ENCODE measurements at regions not wholly inside any gene's neighbourhood (a gene's known extent, or its start where the extent isn't known, plus 50 kb on each side); places are given as distances from the start of the nearest gene placed in this dataset.
A peak's percentile ranks its signal among the peaks of the same experiment; 100 is the strongest.

DNA sequence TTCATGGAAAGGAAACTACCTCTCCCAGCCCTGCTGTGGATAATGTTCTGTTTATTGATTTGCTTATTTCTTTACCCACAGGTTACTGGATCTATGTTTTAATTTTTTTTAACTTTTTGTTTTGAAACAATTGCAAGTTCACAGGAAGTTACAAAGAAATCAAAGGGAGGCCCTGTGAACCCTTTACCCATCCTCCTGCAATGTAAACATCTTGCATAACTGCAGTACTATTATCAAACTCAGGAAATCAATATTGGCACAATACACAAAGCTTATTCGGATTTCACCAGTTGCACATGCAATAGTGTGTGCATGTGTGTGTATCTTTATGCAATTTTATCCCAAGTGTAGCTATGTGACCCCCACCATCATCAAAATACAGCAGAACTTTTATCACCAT lies 398.0 kb downstream of the BTBD3 start:
- DNase-seq, result no peak
- intact Hi-C loops (cut with micrococcal nuclease), result no loop called here
- no peak for ATAC-seq

DNA sequence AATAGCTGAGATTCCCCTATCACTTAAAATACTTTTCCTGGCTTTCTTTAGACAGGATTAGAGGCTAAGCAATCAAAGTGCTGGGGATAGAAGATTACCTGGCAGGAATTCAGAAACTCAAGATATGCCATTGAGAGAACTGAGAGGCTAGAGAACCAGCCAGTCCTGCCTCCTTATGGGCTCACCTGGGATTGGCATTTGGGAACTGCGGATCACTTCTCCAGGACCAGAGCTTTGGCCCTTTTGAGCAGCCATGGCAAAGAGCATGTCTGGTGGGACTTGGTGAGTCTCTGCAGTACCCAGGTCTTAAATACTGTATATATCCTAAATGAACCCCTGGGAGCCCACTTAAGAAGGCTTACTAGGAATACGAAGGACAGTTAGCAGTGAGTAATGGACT lies 399.1 kb downstream of the BTBD3 start:
- no peak for ATAC-seq
- intact Hi-C loops (cut with micrococcal nuclease), result no loop called here
- DNase-seq, result no peak

DNA sequence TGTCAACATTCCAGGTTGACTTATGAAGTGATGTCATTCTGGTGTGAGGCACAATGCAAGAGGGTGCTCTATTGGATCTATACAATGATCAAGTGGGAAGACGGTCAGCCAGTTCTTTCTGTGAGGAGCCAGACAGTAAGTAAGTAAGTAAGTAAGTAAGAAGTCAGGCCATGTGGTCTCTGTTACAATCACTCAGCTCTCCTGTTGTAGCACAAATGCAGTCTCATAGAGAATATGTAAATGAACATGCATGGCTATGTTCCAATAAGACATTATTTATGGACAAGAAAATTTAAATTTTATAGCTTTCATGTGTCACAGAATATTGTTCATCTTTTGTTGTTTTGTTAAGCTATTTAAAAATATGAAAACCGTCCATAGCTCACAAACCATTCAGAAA lies 399.7 kb downstream of the BTBD3 start:
- no peak for DNase-seq
- intact Hi-C loops (cut with micrococcal nuclease), result no loop called here
- ATAC-seq, result no peak

GRCh38 chr20:12318043-12318442 lies 400.4 kb downstream of the BTBD3 start:
- intact Hi-C loops (cut with micrococcal nuclease), result no loop called here
- no peak for ATAC-seq
- no peak for DNase-seq

DNA sequence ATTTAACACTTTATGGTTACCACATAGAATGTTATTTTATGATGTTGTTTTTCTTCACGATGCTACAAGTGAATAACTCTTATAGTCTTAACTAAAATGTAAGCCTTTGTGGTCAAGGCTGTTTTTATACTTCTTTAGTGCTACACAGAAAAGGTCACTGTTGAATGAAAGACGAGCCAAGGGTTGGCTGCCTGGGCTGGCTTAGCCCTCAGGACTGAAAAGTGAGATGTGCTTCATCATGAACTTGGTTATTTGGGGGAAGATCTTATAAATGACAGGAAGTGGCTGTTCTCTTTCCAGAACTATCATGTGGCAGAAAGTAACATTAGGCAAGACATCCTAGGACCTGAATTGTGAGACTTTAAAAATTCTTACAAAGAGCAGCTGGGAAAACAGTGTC lies 404.0 kb downstream of the BTBD3 start:
- intact Hi-C loops (cut with micrococcal nuclease), result no loop called here
- ATAC-seq, result no peak
- no peak for DNase-seq

- ATAC-seq (no peak), DNase-seq (no peak)
- intact Hi-C loops (cut with micrococcal nuclease), result no loop called here
Measured at GRCh38 chr20:12327205-12327604, 409.5 kb downstream of the BTBD3 start.

GRCh38 chr20:12331236-12331635 lies 413.5 kb downstream of the BTBD3 start:
- ATAC-seq (no peak), DNase-seq (no peak)
- intact Hi-C loops (cut with micrococcal nuclease), result no loop called here

DNA sequence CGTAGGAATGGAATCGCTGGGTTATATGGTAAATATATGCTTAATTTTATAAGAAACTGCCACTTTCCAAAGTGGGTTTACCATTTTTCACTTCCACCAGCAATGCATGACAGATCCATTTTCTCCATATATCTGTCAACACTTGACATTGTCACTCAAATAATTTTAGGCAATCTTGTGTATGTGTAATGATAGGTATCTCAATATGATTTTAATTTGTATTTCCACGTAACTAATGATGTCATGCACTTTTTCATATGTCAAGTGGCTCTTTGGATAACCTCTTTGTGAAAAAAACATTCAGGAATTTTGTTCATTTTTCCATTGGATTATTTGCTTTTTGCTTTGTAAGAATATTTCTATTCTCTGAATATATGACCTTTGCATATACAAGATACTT lies 419.9 kb downstream of the BTBD3 start:
- intact Hi-C loops (cut with micrococcal nuclease), result no loop called here
- ATAC-seq (no peak), DNase-seq (no peak)

DNA sequence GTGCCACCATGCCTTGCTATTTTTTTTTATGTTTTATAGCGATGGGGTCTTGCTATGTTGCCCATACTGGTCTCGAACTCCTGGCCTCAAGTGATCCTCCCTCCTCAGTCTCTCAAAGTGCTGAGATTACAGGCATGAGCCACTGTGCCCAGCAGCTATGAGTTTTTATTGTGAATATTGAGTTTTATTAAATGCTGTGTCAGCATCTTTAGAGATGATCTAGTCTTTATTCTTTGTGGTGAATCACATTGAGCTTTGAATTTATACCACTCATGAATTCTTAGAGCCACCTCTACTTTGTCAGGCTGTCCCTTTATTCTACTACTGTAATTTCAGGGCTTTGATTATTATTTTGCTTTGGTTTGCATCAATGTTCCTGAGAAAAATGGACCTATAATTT lies 428.3 kb downstream of the BTBD3 start:
- DNase-seq, result no peak
- intact Hi-C loops (cut with micrococcal nuclease), result no loop called here
- ATAC-seq, result no peak

- DNase-seq (no peak), ATAC-seq (no peak)
- intact Hi-C loops (cut with micrococcal nuclease), result no loop called here
Measured at GRCh38 chr20:12353842-12354241, 436.1 kb downstream of the BTBD3 start.

GRCh38 chr20:12354725-12355124 lies 437.0 kb downstream of the BTBD3 start:
- ATAC-seq, result no peak
- intact Hi-C loops (cut with micrococcal nuclease), result no loop called here
- DNase-seq, result no peak

GRCh38 chr20:12355185-12355584 lies 437.5 kb downstream of the BTBD3 start:
- ATAC-seq (no peak), DNase-seq (no peak)
- intact Hi-C loops (cut with micrococcal nuclease), result no loop called here

DNA sequence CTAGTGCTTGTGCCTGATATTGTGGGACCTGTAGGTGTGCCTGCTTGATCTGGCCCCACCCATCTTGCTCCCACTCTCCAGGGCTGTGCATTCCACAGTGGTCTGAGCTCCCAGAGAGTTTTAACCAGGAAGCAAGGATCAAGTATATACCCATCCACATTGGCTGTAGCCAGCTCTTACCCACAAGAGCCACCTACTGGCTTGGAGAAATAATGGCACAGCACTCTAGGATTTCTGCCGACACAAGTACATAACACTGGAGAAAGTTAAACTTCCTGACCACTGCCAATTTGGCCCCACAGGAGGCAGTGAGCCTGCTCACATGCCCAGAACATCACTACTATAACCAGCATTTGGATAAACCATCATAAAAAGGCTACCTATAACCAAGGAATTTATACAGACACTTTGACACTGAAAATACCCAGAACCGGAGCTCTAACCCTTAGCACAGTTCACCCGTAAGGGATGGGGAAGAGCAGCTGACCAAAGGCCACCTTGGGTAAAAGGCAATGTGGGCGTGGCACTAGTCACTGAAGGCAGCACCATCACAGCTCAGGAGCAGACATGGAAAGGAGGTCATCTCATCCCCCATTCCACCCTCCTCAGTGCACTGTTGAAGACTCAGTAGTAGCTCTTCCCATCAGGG lies 440.4 kb downstream of the BTBD3 start:
- intact Hi-C loops (cut with micrococcal nuclease), result no loop called here
- no peak for DNase-seq
- ATAC-seq, result no peak

DNA sequence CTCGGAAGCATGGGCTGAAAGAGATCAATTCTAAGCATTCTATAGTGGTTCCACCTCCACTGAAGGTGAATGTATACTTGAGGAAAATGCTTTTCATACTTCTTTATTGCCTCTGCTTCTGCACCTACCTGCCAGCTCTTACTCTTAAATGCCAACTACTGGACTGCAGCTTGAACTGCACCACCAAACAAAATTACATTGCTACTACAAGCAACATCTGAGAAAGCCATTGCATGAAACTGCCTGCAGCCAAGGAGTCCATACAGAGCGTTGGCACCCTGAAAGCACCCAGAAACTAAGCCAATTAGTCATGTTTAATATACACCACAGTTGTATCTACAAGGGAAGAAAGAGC lies 440.9 kb downstream of the BTBD3 start:
- DNase-seq, result no peak
- intact Hi-C loops (cut with micrococcal nuclease), result no loop called here
- ATAC-seq, result no peak

DNA sequence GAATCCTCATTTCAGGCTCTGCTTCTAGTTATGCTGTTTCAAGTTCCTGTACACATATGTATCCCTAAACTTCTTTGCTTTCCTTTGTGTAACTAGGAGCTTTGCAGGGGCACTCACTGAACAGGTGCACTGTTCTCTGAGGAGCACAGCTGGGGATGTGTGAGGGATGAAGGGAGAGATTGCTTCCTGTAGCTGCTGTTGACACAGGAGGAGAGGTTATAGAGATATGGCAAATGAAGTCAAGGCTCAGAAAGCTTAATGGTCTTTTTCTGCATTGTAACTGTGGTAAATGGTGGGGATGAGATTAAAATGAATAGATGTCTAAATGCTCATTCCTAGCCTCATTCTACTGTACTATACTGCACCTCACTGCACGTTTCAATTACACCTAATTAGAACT lies 454.3 kb downstream of the BTBD3 start:
- intact Hi-C loops (cut with micrococcal nuclease), result no loop called here
- ATAC-seq, result no peak
- no peak for DNase-seq

GRCh38 chr20:12372557-12372956 lies 454.9 kb downstream of the BTBD3 start:
- ATAC-seq, result no peak
- DNase-seq, result no peak
- intact Hi-C loops (cut with micrococcal nuclease), result no loop called here

GRCh38 chr20:12375967-12376366 lies 458.3 kb downstream of the BTBD3 start:
- DNase-seq (no peak), ATAC-seq (no peak)
- intact Hi-C loops (cut with micrococcal nuclease), result no loop called here

DNA sequence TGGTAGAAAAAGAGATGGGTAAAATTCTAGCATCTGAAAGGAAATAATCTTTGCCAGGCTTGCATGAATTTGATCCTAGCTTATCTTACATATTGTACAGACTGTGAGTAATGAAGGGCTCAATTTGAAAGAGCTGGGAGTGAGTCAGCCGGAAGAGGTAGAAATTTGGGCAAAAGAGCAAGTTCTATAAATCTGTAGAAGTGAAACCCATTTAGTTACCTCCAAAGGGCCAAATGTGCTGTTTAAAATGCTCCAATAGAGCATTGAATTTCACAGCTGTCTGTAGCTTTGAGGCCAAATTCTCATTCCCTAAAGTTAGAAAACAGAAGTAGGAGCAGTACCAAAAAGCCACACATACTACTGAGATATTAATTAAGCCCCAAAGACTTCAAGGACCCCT lies 466.1 kb downstream of the BTBD3 start:
- DNase-seq, result no peak
- ATAC-seq, result peak; percentile 55
- intact Hi-C loops (cut with micrococcal nuclease), result no loop called here

GRCh38 chr20:12386821-12387220 lies 469.1 kb downstream of the BTBD3 start:
- no peak for ATAC-seq
- DNase-seq, result no peak

DNA sequence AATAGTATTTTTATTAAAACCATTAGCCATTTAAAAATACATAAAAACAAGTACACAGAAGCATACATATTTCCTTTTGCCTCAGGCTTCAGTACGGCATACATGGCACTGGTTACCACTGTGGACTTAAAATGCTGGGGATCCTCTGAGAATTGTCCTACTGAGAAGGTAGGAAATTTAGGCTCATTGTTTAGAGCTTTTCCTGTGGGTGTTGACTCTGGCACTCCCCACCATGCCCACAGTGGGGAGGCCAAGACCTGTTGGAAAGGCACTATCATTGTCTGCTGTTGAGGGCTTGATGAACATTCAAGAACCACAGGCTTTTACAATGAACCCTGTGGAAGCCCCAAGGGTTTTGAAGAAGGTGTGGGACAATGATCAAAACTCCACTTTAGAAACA lies 473.4 kb downstream of the BTBD3 start:
- ATAC-seq (peak; percentile 36), DNase-seq (no peak)
- intact Hi-C loops (cut with micrococcal nuclease), result no loop called here

More at GRCh38 chr20:12386821-12387220, 469.1 kb downstream of the BTBD3 start:
- intact Hi-C loops (cut with micrococcal nuclease), result no loop called here

- DNase-seq, result no peak
- intact Hi-C loops (cut with micrococcal nuclease), result no loop called here
- no peak for ATAC-seq
Measured at GRCh38 chr20:12394786-12395185, 477.1 kb downstream of the BTBD3 start.

- no peak for ATAC-seq
- intact Hi-C loops (cut with micrococcal nuclease), result no loop called here
- no peak for DNase-seq
Measured at GRCh38 chr20:12395353-12395752, 477.7 kb downstream of the BTBD3 start.

Data from left ventricle myocardium superior (tissue), 1 donor.